C4-2B (cell line): ENCODE measurements at regions not wholly inside any gene's neighbourhood (a gene's known extent, or its start where the extent isn't known, plus 50 kb on each side); places are given as distances from the start of the nearest gene placed in this dataset.

ENCODE experiments used
- H3K27ac ChIP-seq: fragments of 450-650 bp; 2 replicates; pipeline ENCODE4 v1.5.1; 2017
- ZFX ChIP-seq: fragments of 450-650 bp; IDR thresholded peaks from 2 replicates; pipeline ENCODE4 v1.6.1; 2017
- TF ChIP-seq, protein P1 (sequence below): fragments of 450-650 bp; conservative IDR thresholded peaks from 2 replicates; pipeline ENCODE4 v1.5.1; 2017; ENCODE audit warnings: mild to moderate bottlenecking

DNA sequence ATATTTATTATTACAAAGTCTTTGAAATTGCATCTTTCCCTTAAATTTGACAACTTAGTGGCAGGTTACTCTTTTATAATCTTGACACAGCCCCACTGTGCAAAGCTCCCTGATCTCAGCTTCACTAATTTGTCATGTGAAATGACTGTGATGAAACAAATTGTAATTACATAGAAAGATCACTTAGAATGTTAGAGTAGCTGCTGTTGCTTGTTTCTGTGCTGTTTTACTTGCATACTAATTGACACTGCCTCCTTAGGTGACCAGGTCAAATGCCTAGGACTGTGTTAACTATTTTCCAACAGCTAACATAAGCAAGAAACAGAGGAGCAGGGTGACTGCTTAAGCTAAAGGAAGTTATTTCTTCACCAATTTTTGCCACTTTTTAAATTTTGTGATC is 211.3 kb downstream of the ZNF326 start:
- no peak overlapping the region for H3K27ac ChIP-seq
- TF ChIP-seq, protein P1, sequence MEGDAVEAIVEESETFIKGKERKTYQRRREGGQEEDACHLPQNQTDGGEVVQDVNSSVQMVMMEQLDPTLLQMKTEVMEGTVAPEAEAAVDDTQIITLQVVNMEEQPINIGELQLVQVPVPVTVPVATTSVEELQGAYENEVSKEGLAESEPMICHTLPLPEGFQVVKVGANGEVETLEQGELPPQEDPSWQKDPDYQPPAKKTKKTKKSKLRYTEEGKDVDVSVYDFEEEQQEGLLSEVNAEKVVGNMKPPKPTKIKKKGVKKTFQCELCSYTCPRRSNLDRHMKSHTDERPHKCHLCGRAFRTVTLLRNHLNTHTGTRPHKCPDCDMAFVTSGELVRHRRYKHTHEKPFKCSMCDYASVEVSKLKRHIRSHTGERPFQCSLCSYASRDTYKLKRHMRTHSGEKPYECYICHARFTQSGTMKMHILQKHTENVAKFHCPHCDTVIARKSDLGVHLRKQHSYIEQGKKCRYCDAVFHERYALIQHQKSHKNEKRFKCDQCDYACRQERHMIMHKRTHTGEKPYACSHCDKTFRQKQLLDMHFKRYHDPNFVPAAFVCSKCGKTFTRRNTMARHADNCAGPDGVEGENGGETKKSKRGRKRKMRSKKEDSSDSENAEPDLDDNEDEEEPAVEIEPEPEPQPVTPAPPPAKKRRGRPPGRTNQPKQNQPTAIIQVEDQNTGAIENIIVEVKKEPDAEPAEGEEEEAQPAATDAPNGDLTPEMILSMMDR = no peak
- TF ChIP-seq ZFX = no peak

DNA sequence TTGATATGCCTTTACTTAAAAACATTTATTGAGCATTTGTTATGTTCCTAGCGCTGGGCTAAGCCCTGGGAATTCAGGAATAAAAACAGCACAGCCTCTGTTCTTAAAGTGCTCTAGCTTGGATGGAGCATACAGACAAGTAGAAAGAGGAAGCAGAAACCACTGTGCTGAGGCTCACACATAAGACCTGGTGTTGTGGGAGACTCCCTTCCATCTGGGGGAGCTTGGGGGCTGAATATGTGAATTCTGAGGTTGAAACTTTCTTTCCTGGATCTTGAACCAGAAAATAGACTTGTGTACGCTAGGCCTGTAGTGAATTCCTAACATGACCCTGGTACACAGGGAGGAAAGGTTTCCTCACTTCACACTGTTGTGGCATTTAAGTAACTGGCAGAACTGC is 209.9 kb downstream of the ZNF326 start:
- H3K27ac ChIP-seq = no peak overlapping the region
- TF ChIP-seq, protein P1 = no peak
- no peak for TF ChIP-seq ZFX

DNA sequence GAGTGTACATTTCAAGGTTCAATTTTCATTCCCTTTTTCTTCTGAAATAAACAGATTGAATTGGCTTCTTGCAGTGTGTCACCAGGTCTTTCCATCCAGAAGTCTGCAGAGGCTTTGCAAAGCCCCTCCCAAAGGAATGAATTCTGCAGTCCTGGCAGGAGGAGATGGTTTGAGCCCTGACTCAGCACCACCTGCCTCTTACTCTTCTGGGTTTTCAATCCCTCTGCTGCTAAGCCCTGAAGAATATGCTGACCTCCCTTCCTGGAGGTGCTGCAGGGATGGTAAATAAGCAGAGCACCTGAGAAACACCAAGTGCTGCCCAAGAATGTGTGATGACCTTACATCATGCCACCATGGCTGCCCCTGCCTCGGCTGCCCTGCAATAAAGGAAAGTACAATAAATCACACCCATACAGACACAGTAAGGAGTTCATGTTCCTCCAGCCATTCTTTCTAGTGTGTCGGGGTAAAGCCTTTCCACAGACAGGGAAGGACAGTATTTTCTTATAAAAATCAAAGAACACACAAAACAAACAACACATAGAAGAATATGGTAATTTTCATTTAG is 209.2 kb downstream of the ZNF326 start:
- TF ChIP-seq ZFX = no peak
- TF ChIP-seq, protein P1 = no peak
- no peak overlapping the region for H3K27ac ChIP-seq

DNA sequence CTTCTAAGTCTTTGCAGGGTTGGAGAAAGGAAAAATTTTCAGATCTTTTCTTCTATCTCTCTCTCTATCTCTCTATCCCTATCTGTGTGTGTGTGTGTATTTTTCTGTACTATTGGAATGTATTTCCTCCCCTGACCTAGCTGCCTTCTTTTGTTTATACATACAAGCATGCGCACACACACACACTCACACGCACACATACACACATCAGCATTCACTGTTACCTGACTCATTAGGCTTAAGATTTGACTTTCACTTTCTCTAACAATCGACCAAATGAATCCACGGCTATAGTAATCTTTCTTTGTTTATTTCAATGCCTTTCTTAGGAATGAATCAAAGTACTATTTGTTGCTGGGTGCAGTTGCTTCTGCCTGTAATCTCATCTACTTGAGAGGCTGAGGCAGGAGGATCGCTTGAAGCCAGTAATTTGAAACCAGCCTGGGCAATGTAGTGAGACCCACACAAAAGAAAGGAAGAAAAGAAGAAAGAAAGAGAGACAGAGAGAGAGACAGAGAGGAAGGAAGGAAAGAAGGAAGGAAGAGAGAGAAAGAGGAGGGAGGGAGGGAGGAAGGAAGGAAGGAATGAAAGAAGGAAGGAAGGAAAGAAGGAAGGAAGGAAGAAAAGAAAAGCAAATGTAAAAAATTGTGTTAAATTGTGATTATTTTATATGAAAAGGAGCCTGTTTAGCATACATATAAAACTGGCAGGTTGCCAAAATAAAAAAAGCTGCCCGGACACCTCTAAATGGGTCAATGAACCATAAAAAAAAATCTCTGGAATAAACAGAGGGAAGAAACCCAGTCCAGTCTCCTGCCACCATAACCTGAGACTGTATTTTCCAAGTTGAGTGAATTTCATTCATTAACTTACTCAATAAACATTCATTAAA is 206.8 kb downstream of the ZNF326 start:
- no peak for TF ChIP-seq ZFX
- TF ChIP-seq, protein P1 = no peak
- H3K27ac ChIP-seq = no peak overlapping the region

DNA sequence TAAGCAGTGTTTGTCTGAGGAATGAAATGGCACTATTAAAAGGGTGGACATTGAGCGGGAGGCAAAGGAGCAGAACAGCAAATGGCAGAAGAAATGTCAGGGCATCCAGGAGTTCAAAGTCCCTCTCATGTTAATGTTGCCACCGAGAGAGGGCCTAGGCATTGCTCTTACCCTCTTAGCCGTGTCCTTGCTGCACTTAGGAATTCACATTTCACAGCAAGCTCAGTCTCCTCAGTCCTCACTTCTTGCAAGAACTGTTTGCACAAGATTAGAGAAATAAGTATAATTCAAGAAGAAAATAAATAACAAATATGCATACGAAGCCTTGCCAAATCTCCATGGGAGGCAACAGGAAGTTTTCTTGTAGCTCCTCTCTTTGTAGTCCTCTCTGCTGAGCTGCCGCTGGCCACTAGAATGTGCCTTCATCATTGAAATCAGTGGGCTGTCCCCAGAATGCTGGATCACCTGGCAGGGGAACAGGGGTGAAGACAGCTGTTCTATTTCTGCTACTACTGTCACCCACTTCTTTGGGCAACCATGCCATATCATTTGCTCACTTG is 205.8 kb downstream of the ZNF326 start:
- TF ChIP-seq, protein P1 = no peak
- TF ChIP-seq ZFX = no peak

DNA sequence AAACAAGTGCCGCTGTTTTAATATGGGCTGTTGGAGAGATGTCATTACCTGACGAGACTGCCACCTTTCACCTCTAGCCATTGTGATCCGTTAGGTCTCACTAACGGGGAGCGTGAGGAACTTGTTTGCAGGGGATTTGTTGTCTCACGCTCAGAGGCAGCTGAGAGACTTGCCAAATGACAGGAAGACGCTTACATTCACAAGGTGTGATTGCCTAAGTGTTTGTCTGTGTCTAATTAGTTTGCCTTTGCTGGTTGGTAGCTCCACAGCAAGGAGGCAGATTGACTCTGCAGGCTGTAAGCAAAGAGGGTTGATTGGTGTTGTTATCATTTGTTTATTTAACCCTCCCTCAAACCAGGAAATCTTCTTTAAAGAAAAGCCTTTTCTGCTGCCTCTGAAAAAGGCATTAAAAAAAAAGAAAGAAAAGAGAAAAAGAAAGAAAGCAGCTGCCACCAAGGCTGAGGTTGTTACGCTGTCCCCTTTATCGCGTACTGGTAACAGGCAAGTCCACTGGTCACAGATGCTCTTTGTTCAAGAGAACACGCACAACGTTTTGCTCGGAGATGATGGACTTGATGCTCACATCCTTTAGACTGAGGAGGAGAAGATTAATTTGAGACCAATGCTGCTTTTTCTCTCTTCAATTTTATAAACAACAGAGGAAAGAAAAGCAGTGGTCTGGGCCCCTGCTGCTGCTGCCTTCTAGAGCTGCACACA is 203.9 kb downstream of the ZNF326 start:
- TF ChIP-seq, protein P1 = no peak
- TF ChIP-seq ZFX = no peak
- H3K27ac ChIP-seq = no peak overlapping the region

More for the DNA sequence above, 205.8 kb downstream of the ZNF326 start:
- H3K27ac ChIP-seq = no peak overlapping the region
